B cell (primary cell): ENCODE measurements at regions not wholly inside any gene's neighbourhood (a gene's known extent, or its start where the extent isn't known, plus 50 kb on each side); places are given as distances from the start of the nearest gene placed in this dataset.

Experiments
- CTCF ChIP-seq: fragments of 200-600 bp; IDR thresholded peaks from one replicate; pipeline ENCODE4 v1.8.0; 2022; ENCODE audit warnings: antibody characterized with exemption, mild to moderate bottlenecking
- EZH2 ChIP-seq: IDR thresholded peaks from 2 replicates; pipeline ENCODE4 v1.6.1; 2012; ENCODE audit warnings: borderline replicate concordance, low read depth, mild to moderate bottlenecking, moderate library complexity, low read length; ENCODE audit not compliant: insufficient read depth, poor library complexity, severe bottlenecking

GRCh38 chr18:51998711-51999110, 341.3 kb upstream of the DCC start:
- no peak for TF ChIP-seq CTCF
- TF ChIP-seq EZH2 = no peak
